Trophoblast cell (in vitro differentiated cells and primary cell): ENCODE measurements at regions not wholly inside any gene's neighbourhood (a gene's known extent, or its start where the extent isn't known, plus 50 kb on each side); places are given as distances from the start of the nearest gene placed in this dataset.
A peak's percentile ranks its signal among the peaks of the same experiment; 100 is the strongest.

Experiments used
- DNase-seq, 2 donors: peaks; one replicate each; pipeline ENCODE4 v3.0.0-alpha.2; 2016
- H2AFZ ChIP-seq: 2 replicates; pipeline ENCODE4 v1.6.1; 2013; ENCODE audit warnings: low read length, moderate library complexity, mild to moderate bottlenecking; ENCODE audit not compliant: insufficient read depth, poor library complexity
- H2AK5ac ChIP-seq: 2 replicates; pipeline ENCODE4 v1.6.1; 2013; ENCODE audit warnings: mild to moderate bottlenecking, low read length
- H2BK120ac ChIP-seq: 2 replicates; pipeline ENCODE4 v1.6.1; 2013; ENCODE audit warnings: low read length, mild to moderate bottlenecking, moderate library complexity; ENCODE audit not compliant: insufficient read depth, poor library complexity
- H2BK12ac ChIP-seq: 2 replicates; pipeline ENCODE4 v1.6.1; 2013; ENCODE audit warnings: mild to moderate bottlenecking, low read length, moderate library complexity
- H2BK5ac ChIP-seq: 2 replicates; pipeline ENCODE4 v1.6.1; 2013; ENCODE audit warnings: low read length, low read depth, moderate library complexity, mild to moderate bottlenecking; ENCODE audit not compliant: poor library complexity
- H3K14ac ChIP-seq: 2 replicates; pipeline ENCODE4 v1.6.1; 2013; ENCODE audit warnings: mild to moderate bottlenecking, low read length
- H3K18ac ChIP-seq: 2 replicates; pipeline ENCODE4 v1.6.1; 2013; ENCODE audit warnings: mild to moderate bottlenecking, low read length
- H3K23ac ChIP-seq: 2 replicates; pipeline ENCODE4 v1.6.1; 2013; ENCODE audit warnings: low read length
- H3K27ac ChIP-seq: 2 replicates; pipeline ENCODE4 v1.5.1; 2013; ENCODE audit warnings: low read depth, mild to moderate bottlenecking, inconsistent platforms, low read length, moderate library complexity
- H3K27me3 ChIP-seq: 2 replicates; pipeline ENCODE4 v1.6.1; 2013; ENCODE audit warnings: inconsistent platforms, mild to moderate bottlenecking, low read length, moderate library complexity; ENCODE audit not compliant: insufficient read depth
- H3K36me3 ChIP-seq, 2 experiments: 1 replicate in 1 of 2; 2 replicates in 1 of 2; pipeline ENCODE4 v1.6.1; 2013; ENCODE audit warnings: low read length in 2 of 2, mild to moderate bottlenecking in 2 of 2, moderate library complexity in 1 of 2; ENCODE audit not compliant: insufficient read depth in 2 of 2, control insufficient read depth in 1 of 2
- H3K4ac ChIP-seq: 2 replicates; pipeline ENCODE4 v1.6.1; 2013; ENCODE audit warnings: low read depth, mild to moderate bottlenecking, low read length, moderate library complexity
- H3K4me1 ChIP-seq, 2 experiments: 1 replicate in 1 of 2; 2 replicates in 1 of 2; pipeline ENCODE4 v1.6.1; 2013; ENCODE audit warnings: low read length in 2 of 2, mild to moderate bottlenecking in 2 of 2, moderate library complexity in 1 of 2; ENCODE audit not compliant: insufficient read depth in 2 of 2, control insufficient read depth in 1 of 2
- H3K4me2 ChIP-seq: 2 replicates; pipeline ENCODE4 v1.6.1; 2013; ENCODE audit warnings: inconsistent platforms, mild to moderate bottlenecking, low read length, moderate library complexity
- H3K4me3 ChIP-seq: 2 replicates; pipeline ENCODE4 v1.5.1; 2013; ENCODE audit warnings: mild to moderate bottlenecking, low read depth, low read length, inconsistent platforms
- H3K79me1 ChIP-seq: one replicate; pipeline ENCODE4 v1.6.1; 2013; ENCODE audit warnings: low read length
- H3K79me2 ChIP-seq: 2 replicates; pipeline ENCODE4 v1.6.1; 2013; ENCODE audit warnings: low read length, mild to moderate bottlenecking; ENCODE audit not compliant: control insufficient read depth, insufficient read depth, poor library complexity
- H3K9ac ChIP-seq: 2 replicates; pipeline ENCODE4 v1.6.1; 2013; ENCODE audit warnings: mild to moderate bottlenecking, low read length
- H3K9me3 ChIP-seq: 2 replicates; pipeline ENCODE4 v1.6.1; 2013; ENCODE audit warnings: low read depth, mild to moderate bottlenecking, control low read depth, inconsistent platforms, low read length; ENCODE audit not compliant: insufficient read depth
- H4K12ac ChIP-seq: 2 replicates; pipeline ENCODE4 v1.6.1; 2013; ENCODE audit warnings: low read depth, mild to moderate bottlenecking, low read length, moderate library complexity
- H4K8ac ChIP-seq: 2 replicates; pipeline ENCODE4 v1.6.1; 2013; ENCODE audit warnings: low read depth, mild to moderate bottlenecking, low read length, moderate library complexity
- H4K91ac ChIP-seq: one replicate; pipeline ENCODE4 v1.6.1; 2013; ENCODE audit warnings: low read depth, mild to moderate bottlenecking, low read length, moderate library complexity
- WGBS: extraction: QIAGEN DNeasy Blood & Tissue Kit; methylation state at CpG from one replicate; pipeline ENCODE4 v1.1.7; 2013; ENCODE audit warnings: missing lambda C conversion rate; ENCODE audit not compliant: insufficient read length, insufficient coverage; ENCODE audit errors: extremely low coverage; 5-methylcytosine and 5-hydroxymethylcytosine counted together

DNA sequence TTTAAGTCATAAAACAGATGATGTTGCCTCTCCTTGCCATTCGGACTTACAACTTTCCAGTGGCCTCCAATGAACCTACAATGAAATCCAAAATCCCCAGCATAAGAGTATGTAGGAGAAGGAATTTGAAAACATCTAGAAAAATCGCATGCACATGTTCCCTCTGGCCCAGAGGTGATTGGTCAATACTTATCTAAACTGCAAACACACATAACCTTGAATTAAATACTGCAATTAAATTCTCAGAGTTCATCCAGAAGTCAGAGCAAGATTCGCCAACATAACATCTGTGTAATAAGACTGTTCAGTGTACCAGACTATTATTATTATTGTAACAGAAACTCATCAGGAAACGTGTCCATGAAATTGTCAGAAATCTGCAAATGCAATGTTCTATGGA lies 82.2 kb upstream of the USP29 start:
- DNase-seq, result no peak
- no peak overlapping the region for H3K9ac ChIP-seq
- H4K91ac ChIP-seq, result no peak overlapping the region
- H3K18ac ChIP-seq, result no peak overlapping the region
- H3K27me3 ChIP-seq, result no peaks in the 10 kb centered on the region
- H4K12ac ChIP-seq, result no peak overlapping the region
- WGBS, result no CpG with 5 or more reads among the region's 4 CpGs
- no peak overlapping the region for H2AFZ ChIP-seq
- H4K8ac ChIP-seq, result no peak overlapping the region
- peaks cover 20% of the 10 kb centered on the region for H3K9me3 ChIP-seq
- no peak overlapping the region for H3K23ac ChIP-seq
- H2BK5ac ChIP-seq, result no peak overlapping the region
- H3K27ac ChIP-seq, result no peak overlapping the region
- no peak overlapping the region for H2AK5ac ChIP-seq
- no peak overlapping the region for H3K4ac ChIP-seq
- no peaks in the 10 kb centered on the region for H3K4me1 ChIP-seq
- H2BK120ac ChIP-seq, result no peak overlapping the region
- H3K79me1 ChIP-seq, result no peaks in the 10 kb centered on the region
- no peak overlapping the region for H2BK12ac ChIP-seq
- no peak overlapping the region for H3K14ac ChIP-seq
- H3K4me3 ChIP-seq, result no peak overlapping the region
- no peak overlapping the region for H3K4me2 ChIP-seq
- H3K36me3 ChIP-seq, result no peaks in the 10 kb centered on the region
- H3K79me2 ChIP-seq, result no peaks in the 10 kb centered on the region

DNA sequence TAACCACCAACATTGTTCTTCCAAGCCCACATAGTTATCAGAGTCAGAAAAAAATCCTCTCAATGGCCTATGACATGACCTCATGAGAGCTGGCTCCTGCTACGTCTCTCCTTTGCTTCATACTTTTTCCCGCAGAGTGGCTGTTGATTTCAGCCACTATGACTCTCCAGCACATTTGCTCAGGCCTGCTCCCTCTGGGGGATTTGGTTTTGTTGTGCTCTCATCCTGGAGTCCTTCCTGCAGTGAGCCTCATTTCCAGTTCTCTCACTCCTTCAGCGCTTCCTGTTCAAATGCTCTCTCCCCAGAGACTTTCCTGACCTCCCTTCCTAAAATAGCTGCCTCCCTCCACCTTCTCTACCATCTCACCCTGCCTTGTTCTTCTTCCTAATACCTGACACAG lies 72.0 kb upstream of the USP29 start:
- Histone ChIP-seq H3K79me1 (no peaks in the 10 kb centered on the region), H3K27me3 (no peaks in the 10 kb centered on the region), H3K14ac (no peak overlapping the region), H3K4me2 (no peak overlapping the region), H3K79me2 (no peaks in the 10 kb centered on the region), H3K4ac (no peak overlapping the region), H2AFZ (no peak overlapping the region), H3K18ac (no peak overlapping the region), H3K36me3 (no peaks in the 10 kb centered on the region), H2AK5ac (no peak overlapping the region), H2BK12ac (no peak overlapping the region), H3K27ac (no peak overlapping the region), H4K91ac (no peak overlapping the region), H2BK5ac (no peak overlapping the region), H2BK120ac (no peak overlapping the region), H3K4me3 (no peak overlapping the region), H4K8ac (no peak overlapping the region), H4K12ac (no peak overlapping the region), H3K4me1 (no peaks in the 10 kb centered on the region), H3K9ac (no peak overlapping the region), H3K9me3 (peaks cover 38% of the 10 kb centered on the region), H3K23ac (no peak overlapping the region)
- DNase-seq, result peak in 1 of 2 donors; percentile 4
- no CpG with 5 or more reads among the region's 3 CpGs for WGBS

DNA sequence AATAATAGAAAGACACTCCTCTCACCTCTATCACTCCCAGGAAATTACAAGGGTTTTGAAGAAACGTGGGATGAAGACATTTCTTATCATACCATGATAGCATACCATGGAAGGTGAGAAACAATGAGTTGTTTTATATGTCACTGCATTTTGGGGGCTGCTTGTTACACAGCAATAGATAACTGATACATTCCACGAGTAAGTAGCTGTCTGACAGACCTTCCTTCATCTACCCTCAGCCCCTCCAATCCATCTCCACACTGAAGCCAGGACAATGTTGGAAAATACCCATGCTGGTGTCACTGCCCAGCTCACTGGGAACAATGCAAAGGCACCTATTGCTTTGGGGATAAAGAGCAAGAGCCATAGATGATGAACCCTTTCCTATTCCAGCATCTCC lies 68.9 kb upstream of the USP29 start:
- no peak overlapping the region for H2AFZ ChIP-seq
- no peak overlapping the region for H3K18ac ChIP-seq
- no peak overlapping the region for H3K4ac ChIP-seq
- H3K36me3 ChIP-seq, result no peaks in the 10 kb centered on the region
- H3K23ac ChIP-seq, result no peak overlapping the region
- no peak overlapping the region for H2AK5ac ChIP-seq
- H4K91ac ChIP-seq, result no peak overlapping the region
- no peaks in the 10 kb centered on the region for H3K4me1 ChIP-seq
- no peak overlapping the region for H3K27ac ChIP-seq
- no peak overlapping the region for H4K12ac ChIP-seq
- H3K9ac ChIP-seq, result no peak overlapping the region
- WGBS, result no CpG with 5 or more reads among the region's 2 CpGs
- H2BK5ac ChIP-seq, result no peak overlapping the region
- no peaks in the 10 kb centered on the region for H3K27me3 ChIP-seq
- peaks cover 42% of the 10 kb centered on the region for H3K9me3 ChIP-seq
- DNase-seq, result no peak
- H3K4me3 ChIP-seq, result no peak overlapping the region
- no peak overlapping the region for H4K8ac ChIP-seq
- no peak overlapping the region for H2BK12ac ChIP-seq
- no peak overlapping the region for H2BK120ac ChIP-seq
- no peak overlapping the region for H3K14ac ChIP-seq
- H3K79me2 ChIP-seq, result no peaks in the 10 kb centered on the region
- H3K4me2 ChIP-seq, result no peak overlapping the region
- no peaks in the 10 kb centered on the region for H3K79me1 ChIP-seq

DNA sequence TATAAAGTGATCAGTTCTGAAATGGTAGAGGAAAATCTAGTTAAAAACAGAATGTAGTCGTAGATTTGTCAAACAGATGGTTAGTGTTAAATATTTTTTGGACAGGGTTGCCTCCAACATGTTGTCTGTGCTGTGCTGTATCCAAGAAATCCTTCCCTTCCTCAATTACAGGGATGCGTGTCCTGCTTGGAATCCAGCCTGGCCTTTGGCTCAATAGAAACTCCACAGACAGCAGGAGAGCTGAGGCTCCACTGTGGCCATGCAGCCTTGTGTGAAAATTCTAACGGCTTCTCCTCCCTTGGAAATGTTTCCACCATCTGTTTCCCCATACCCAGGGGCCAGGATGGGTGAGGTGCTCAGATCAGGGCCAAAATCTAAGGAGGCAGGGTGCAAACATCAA lies 67.7 kb upstream of the USP29 start:
- H3K4me2 ChIP-seq, result no peak overlapping the region
- no peak overlapping the region for H2BK5ac ChIP-seq
- H3K36me3 ChIP-seq, result no peaks in the 10 kb centered on the region
- no peak overlapping the region for H3K9ac ChIP-seq
- H3K79me2 ChIP-seq, result no peaks in the 10 kb centered on the region
- H2AFZ ChIP-seq, result no peak overlapping the region
- no peaks in the 10 kb centered on the region for H3K79me1 ChIP-seq
- DNase-seq, result no peak
- H3K4me1 ChIP-seq, result no peaks in the 10 kb centered on the region
- H3K4ac ChIP-seq, result no peak overlapping the region
- no peak overlapping the region for H2AK5ac ChIP-seq
- no peak overlapping the region for H3K18ac ChIP-seq
- WGBS, result no CpG with 5 or more reads among the region's 3 CpGs
- no peak overlapping the region for H3K23ac ChIP-seq
- no peak overlapping the region for H4K8ac ChIP-seq
- H3K9me3 ChIP-seq, result peaks cover 41% of the 10 kb centered on the region
- no peak overlapping the region for H2BK120ac ChIP-seq
- H3K27ac ChIP-seq, result no peak overlapping the region
- H3K27me3 ChIP-seq, result no peaks in the 10 kb centered on the region
- no peak overlapping the region for H3K4me3 ChIP-seq
- no peak overlapping the region for H4K91ac ChIP-seq
- no peak overlapping the region for H2BK12ac ChIP-seq
- H3K14ac ChIP-seq, result no peak overlapping the region
- H4K12ac ChIP-seq, result no peak overlapping the region
